GM06990 (cell line): ENCODE measurements at regions not wholly inside any gene's neighbourhood (a gene's known extent, or its start where the extent isn't known, plus 50 kb on each side); places are given as distances from the start of the nearest gene placed in this dataset.
A peak's percentile ranks its signal among the peaks of the same experiment; 100 is the strongest.

Experiments
- DNase-seq: peaks from one replicate; pipeline ENCODE4 v3.0.0-alpha.2; 2011; ENCODE audit not compliant: insufficient read length; ENCODE audit errors: extremely low read depth
- H3K27me3 ChIP-seq: replicated peaks from 2 replicates; pipeline ENCODE4 v1.6.0; 2011; ENCODE audit warnings: low read length; ENCODE audit not compliant: control insufficient read depth, insufficient read depth
- H3K36me3 ChIP-seq: 2 replicates; pipeline ENCODE4 v1.5.1; 2011; ENCODE audit warnings: low read length; ENCODE audit not compliant: control insufficient read depth, insufficient read depth
- H3K4me3 ChIP-seq: replicated peaks from 2 replicates; pipeline ENCODE4 v1.5.1; 2011; ENCODE audit warnings: low read depth, mild to moderate bottlenecking, control low read depth, low read length
- CTCF ChIP-seq: IDR thresholded peaks from 2 replicates; pipeline ENCODE4 v1.5.1; 2011; ENCODE audit warnings: low read length, control low read depth, mild to moderate bottlenecking, inconsistent platforms; ENCODE audit not compliant: insufficient read depth, poor library complexity, severe bottlenecking

- no peak for TF ChIP-seq CTCF
- Histone ChIP-seq H3K4me3 (no peak overlapping the region), H3K27me3 (no peaks in the 10 kb centered on the region), H3K36me3 (no peaks in the 10 kb centered on the region)
- no peak for DNase-seq
Observed at GRCh38 chr7:41136551-41136950, 566.3 kb downstream of the INHBA start.

GRCh38 chr7:41135511-41135910 is 567.4 kb downstream of the INHBA start:
- Histone ChIP-seq H3K36me3 (no peaks in the 10 kb centered on the region), H3K4me3 (no peak overlapping the region), H3K27me3 (no peaks in the 10 kb centered on the region)
- no peak for TF ChIP-seq CTCF
- no peak for DNase-seq

- Histone ChIP-seq H3K36me3 (no peaks in the 10 kb centered on the region), H3K27me3 (no peaks in the 10 kb centered on the region), H3K4me3 (no peak overlapping the region)
- TF ChIP-seq CTCF = no peak
- peak; percentile 26 for DNase-seq
Observed at GRCh38 chr7:41134300-41135255, 568.3 kb downstream of the INHBA start.

- DNase-seq = peak; percentile 30
- no peaks in the 10 kb centered on the region for H3K36me3 ChIP-seq
- no peak overlapping the region for H3K4me3 ChIP-seq
- no peaks in the 10 kb centered on the region for H3K27me3 ChIP-seq
- no peak for TF ChIP-seq CTCF
Observed at GRCh38 chr7:41133690-41134299, 569.1 kb downstream of the INHBA start.

- Histone ChIP-seq H3K36me3 (no peaks in the 10 kb centered on the region), H3K4me3 (no peak overlapping the region), H3K27me3 (no peaks in the 10 kb centered on the region)
- DNase-seq = no peak
- TF ChIP-seq CTCF = no peak
Observed at GRCh38 chr7:41131956-41132355, 570.9 kb downstream of the INHBA start.
